KMS-11 (cell line): ENCODE measurements at regions not wholly inside any gene's neighbourhood (a gene's known extent, or its start where the extent isn't known, plus 50 kb on each side); places are given as distances from the start of the nearest gene placed in this dataset.

Experiments
- H2AFZ ChIP-seq: fragments of 200-600 bp; sonication (generic); 2 replicates; pipeline ENCODE4 v1.6.1; 2016; ENCODE audit warnings: antibody characterized with exemption, mixed run types, low read depth
- H3K27ac ChIP-seq: fragments of 200-600 bp; sonication (generic); 2 replicates; pipeline ENCODE4 v1.6.1; 2016; ENCODE audit warnings: mild to moderate bottlenecking, mixed run types
- H3K27me3 ChIP-seq: fragments of 200-600 bp; sonication (generic); 2 replicates; pipeline ENCODE4 v1.6.1; 2017; ENCODE audit warnings: mild to moderate bottlenecking, low read depth, mixed run types, moderate library complexity; ENCODE audit not compliant: insufficient read depth
- H3K36me3 ChIP-seq: fragments of 200-600 bp; sonication (generic); 2 replicates; pipeline ENCODE4 v1.6.1; 2017; ENCODE audit warnings: mild to moderate bottlenecking, mixed run types; ENCODE audit not compliant: insufficient read depth
- H3K4me1 ChIP-seq: fragments of 200-600 bp; sonication (generic); 2 replicates; pipeline ENCODE4 v1.6.1; 2016; ENCODE audit warnings: mild to moderate bottlenecking, low read depth, mixed run types; ENCODE audit not compliant: poor library complexity, severe bottlenecking
- H3K4me2 ChIP-seq: fragments of 200-600 bp; sonication (generic); 2 replicates; pipeline ENCODE4 v1.7.0; 2016; ENCODE audit warnings: mild to moderate bottlenecking, mixed run types
- H3K4me3 ChIP-seq: fragments of 200-600 bp; sonication (generic); IDR thresholded peaks from 2 replicates; pipeline ENCODE4 v1.6.1; 2017; ENCODE audit warnings: low read depth, low read length, mixed read lengths; ENCODE audit not compliant: insufficient read depth
- H3K79me2 ChIP-seq: fragments of 200-600 bp; sonication (generic); 2 replicates; pipeline ENCODE4 v1.6.1; 2016; ENCODE audit warnings: low read depth, mixed run types; ENCODE audit not compliant: insufficient read depth
- H3K9ac ChIP-seq: fragments of 200-600 bp; sonication (generic); 2 replicates; pipeline ENCODE4 v1.6.1; 2016; ENCODE audit warnings: mild to moderate bottlenecking, mixed run types
- H4K20me1 ChIP-seq: fragments of 200-600 bp; sonication (generic); 2 replicates; pipeline ENCODE4 v1.6.1; 2016; ENCODE audit warnings: mild to moderate bottlenecking, mixed run types; ENCODE audit not compliant: insufficient read depth
- CTCF ChIP-seq: fragments of 200-600 bp; sonication (generic); conservative IDR thresholded peaks from 2 replicates; pipeline ENCODE4 v1.6.1; 2017; ENCODE audit warnings: low read depth, mild to moderate bottlenecking, antibody characterized with exemption, low read length, moderate library complexity, mixed read lengths

- TF ChIP-seq CTCF = no peak
- Histone ChIP-seq H3K36me3 (no peaks in the 10 kb centered on the region), H3K27me3 (no peaks in the 10 kb centered on the region; the same call in 1 of the 2 replicates), H3K79me2 (no peaks in the 10 kb centered on the region), H3K4me1 (no peaks in the 10 kb centered on the region), H3K4me2 (no peak overlapping the region), H4K20me1 (no peaks in the 10 kb centered on the region), H2AFZ (no peak overlapping the region), H3K4me3 (no peak overlapping the region), H3K9ac (no peak overlapping the region), H3K27ac (no peak overlapping the region)
Measured at GRCh38 chr22:49278340-49278739, 549.3 kb downstream of the BRD1 start.

- Histone ChIP-seq H3K36me3 (no peaks in the 10 kb centered on the region), H3K27ac (no peak overlapping the region), H4K20me1 (no peaks in the 10 kb centered on the region), H3K27me3 (no peaks in the 10 kb centered on the region; the same call in 1 of the 2 replicates), H2AFZ (no peak overlapping the region), H3K4me2 (no peak overlapping the region), H3K4me3 (no peak overlapping the region), H3K4me1 (no peaks in the 10 kb centered on the region), H3K79me2 (no peaks in the 10 kb centered on the region), H3K9ac (no peak overlapping the region)
- no peak for TF ChIP-seq CTCF
Measured at GRCh38 chr22:49276567-49276966, 551.1 kb downstream of the BRD1 start.

- Histone ChIP-seq H3K4me2 (no peak overlapping the region), H3K4me3 (no peak overlapping the region), H3K36me3 (no peaks in the 10 kb centered on the region), H3K9ac (no peak overlapping the region), H4K20me1 (no peaks in the 10 kb centered on the region), H3K27me3 (no peaks in the 10 kb centered on the region; the same call in 1 of the 2 replicates), H3K4me1 (no peaks in the 10 kb centered on the region), H2AFZ (no peak overlapping the region), H3K27ac (no peak overlapping the region), H3K79me2 (no peaks in the 10 kb centered on the region)
- TF ChIP-seq CTCF = no peak
Measured at GRCh38 chr22:49274754-49275380, 552.8 kb downstream of the BRD1 start.

GRCh38 chr22:49272546-49273125 is 555.0 kb downstream of the BRD1 start:
- no peaks in the 10 kb centered on the region for H3K4me1 ChIP-seq
- no peak overlapping the region for H3K9ac ChIP-seq
- no peaks in the 10 kb centered on the region for H4K20me1 ChIP-seq
- no peak overlapping the region for H3K4me3 ChIP-seq
- TF ChIP-seq CTCF = no peak
- H3K79me2 ChIP-seq = no peaks in the 10 kb centered on the region
- H3K36me3 ChIP-seq = no peaks in the 10 kb centered on the region
- H3K27me3 ChIP-seq = no peaks in the 10 kb centered on the region
- no peak overlapping the region for H3K4me2 ChIP-seq
- no peak overlapping the region for H2AFZ ChIP-seq
- H3K27ac ChIP-seq = no peak overlapping the region
